C1 segment of cervical spinal cord (tissue), 14 donors: ENCODE measurements at regions not wholly inside any gene's neighbourhood (a gene's known extent, or its start where the extent isn't known, plus 50 kb on each side); places are given as distances from the start of the nearest gene placed in this dataset.
A peak's percentile ranks its signal among the peaks of the same experiment; 100 is the strongest.

ENCODE experiments used
- DNase-seq, 14 donors: peaks; one replicate each; lab custom pipeline; 2025; lab: John Stamatoyannopoulos, UW

DNA sequence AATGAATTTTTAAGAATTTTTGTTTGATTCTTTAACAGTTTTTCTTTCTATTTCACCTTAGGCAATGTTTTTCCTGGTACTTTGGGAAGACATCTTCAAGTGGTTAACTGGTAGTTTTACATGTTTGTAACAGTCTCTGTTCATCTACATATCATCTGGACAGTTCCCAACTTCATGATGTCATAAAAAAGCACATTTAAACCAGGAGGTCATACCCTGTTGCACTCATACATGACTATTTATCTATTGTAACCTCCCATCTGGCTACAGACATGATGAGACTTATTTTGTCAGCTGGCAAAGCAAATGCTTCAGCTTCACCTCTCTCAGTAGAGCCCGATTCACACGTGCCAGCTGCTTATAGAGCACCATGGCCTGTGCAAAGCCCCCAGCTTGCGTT lies 99.8 kb upstream of the YPEL5 start:
- DNase-seq: no peak

DNA sequence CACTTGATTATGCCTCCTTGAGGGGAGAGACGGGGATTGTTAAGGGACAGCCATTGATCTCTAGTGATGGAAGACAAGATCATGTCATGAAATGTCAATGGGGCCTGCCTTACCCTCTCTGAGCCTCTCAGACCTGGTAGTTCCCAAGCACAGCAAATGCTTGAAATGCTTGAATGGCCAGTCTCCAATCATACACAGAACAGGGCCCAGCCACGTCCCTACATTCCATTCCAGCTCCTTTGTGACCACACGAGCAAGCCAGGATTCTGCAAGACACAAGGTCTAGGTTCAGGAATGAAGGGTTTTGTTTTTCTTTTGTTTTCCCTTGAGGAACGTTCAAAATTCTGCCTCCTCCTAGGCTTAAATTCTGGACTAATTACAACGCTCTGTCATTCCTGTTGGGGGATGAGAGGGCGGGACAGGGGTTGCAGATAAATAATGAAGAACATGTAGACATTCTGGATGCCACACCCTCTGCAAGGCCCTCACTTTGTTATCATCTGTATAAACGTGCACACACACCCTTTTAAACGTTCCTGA lies 98.1 kb upstream of the YPEL5 start:
- DNase-seq: no peak

DNA sequence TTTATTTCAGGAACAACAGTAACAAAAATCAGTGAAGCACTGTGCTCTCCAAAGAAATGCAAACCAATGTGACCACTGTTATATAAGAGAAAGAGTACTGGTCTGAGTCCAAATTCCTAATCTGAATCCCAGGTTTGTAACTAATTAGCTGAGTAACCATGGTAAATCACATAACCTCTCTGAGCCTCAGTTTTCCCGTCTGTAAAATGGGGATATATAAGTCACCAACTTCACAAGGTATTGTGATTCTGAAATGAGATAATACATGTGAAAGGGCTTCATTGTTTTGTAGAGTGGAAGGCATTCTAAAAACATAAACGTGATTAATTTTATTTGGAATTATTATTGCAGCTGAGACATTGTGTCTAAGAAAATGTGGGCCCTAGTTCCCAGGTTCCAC lies 91.3 kb upstream of the YPEL5 start:
- DNase-seq: no peak

DNA sequence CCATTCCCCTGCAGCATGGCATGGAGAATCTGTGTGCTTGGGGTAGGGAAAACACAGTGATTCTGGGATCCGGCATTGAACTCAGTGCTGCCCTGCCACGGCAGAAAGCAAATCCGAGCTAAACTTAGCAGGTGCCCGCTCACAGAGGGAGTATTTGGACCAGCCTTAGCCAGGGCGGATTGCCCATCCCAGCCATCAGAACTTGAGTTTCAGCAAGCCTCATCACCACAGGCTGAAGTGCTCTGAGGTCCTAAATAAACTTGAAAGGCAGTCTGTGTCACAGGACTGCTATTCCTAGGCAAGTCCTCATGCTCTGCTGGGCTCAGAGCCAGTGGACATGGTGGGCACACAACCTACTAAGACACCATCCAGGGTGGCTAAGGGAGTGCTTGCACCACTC lies 86.2 kb upstream of the YPEL5 start:
- no peak for DNase-seq

DNA sequence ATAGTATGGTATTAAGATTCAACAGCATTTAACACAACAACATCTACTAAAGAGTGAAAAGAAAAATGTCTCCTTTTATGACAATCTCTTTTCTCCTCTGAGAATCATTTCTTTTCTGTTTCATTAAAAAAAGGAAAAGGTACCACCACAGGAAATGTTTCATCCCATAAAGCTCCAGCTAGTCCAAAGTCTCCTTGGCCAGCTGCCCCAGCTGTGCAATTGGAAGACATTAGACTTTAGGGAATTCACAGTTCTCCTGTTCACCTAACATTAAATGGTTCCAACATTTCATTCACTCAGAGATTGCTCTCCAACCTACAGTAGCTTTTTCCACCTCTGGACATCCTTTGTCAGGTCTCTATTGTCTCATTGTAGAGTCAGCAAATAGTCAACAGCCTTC lies 78.7 kb upstream of the YPEL5 start:
- DNase-seq: no peak

DNA sequence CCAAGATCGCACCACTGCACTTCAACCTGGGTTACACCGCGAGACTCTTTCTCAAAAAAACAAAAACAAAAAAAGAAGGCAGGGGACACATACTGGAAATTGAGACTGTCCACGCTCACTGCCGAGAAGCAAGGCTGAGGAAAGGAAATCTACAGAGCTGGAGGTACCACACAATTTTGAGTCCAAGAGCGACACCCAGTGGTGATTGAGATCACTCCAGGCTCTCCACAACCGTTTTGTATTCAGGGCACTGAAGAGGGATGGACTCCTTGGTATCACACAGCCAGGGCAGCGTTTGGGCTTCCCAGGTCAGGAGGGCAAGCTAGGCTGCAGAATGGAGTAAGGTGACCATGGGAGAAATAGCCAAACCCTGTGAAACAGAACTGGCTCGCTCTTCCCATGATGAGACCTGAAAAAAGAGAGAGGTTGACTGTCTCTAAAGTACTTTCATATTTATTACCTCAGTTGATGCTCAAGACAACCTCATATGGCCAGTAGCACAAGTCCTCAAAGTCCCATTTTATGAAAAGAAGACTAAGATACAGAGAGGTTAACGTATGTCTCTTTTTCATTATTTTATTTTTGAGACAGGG lies 74.5 kb upstream of the YPEL5 start:
- DNase-seq: peak in 9 of 14 donors; percentile 1 to 39 (median 23)

DNA sequence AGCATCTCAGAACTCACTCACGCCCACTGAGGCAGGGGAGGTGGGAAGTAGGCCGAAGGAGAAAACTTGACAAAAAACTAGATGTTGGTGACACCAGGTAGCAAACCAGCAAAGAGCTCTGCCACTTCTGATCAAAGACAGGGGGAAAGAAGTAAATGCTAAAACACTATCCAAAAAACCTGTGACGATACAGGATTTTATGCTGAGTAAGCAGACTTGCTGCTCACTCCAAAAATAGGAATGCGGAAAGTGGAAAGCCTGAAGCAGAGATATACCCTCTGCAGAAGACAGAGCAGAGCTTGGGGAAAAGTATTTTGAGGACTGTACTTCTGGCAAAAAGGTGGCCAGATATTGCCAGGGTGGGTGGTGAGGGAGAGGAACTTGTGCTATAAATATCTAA lies 73.3 kb upstream of the YPEL5 start:
- DNase-seq: no peak

DNA sequence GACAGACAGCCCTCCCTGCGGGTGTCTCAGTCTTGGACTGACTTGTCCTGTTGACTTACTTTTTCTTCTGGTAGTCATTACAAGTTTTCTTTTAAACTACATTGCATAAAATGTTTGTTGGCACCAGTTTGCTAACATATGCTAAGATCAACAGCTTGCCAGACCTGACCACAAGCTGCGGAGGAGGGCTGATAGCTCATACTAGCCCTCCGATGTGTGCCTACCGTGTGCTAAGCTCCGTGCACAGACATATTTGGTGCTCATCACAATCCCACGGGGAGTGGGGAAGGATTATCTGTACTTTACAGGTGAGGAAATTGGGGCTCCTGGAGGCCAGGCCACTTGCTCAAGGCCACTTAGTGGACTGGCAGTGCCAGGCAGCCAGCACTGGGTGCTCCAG lies 72.8 kb upstream of the YPEL5 start:
- no peak for DNase-seq

DNA sequence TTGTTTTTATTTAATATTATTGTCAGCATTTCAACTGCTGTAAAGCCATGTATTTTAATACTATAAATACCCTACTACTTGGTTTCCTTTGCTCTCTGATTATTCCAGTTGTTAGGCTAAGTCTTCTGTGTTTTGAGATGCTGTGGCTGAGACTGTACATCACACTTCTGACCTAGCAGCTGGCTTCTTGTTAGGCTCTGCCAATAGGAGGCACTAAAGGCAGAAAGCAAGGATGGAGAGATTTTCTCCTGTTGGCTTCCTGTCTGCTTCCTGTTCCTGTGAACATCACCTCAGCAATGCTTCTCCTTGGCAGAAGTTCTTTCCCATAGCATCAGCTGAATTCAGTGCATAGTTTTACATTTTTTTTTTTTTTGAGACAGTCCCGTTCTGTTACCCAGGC lies 68.3 kb upstream of the YPEL5 start:
- no peak for DNase-seq

DNA sequence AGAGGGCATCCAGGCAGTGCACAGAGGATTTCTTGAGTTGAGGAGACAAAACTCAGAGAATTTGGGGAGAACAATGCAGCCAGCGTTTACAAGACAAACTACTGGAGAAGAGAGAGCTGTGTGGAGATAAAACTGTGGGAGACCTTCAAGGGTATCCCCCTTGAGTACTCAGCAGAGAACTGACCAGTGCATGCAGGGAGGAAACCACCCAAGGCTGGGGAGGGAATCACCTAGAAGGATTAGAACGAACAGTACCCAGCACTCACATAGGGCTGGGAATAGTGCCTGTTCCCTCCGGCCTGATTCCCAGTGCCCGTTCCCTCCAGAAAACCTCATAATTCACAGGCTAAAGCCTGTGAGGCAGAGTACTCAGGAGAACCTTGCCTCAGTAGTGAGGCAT lies 61.9 kb upstream of the YPEL5 start:
- DNase-seq: no peak

DNA sequence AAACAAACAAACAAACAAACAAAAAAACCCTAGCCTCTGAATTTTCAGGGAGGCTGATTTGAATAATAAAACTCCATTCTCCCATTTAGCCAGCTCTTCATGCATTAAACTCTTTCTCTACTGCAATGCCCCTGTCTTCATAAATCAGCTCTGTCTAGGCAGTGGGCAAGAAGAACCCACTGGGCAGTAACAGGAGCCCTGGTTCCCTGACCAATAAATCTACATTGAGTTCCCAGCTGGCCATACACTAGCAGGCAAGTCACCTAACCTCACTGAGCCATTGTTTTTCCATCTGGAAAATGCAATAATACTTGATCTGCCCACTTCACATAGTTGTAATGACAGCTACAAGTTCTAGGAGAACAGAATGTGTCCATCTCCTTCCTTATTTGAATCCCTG lies 57.6 kb upstream of the YPEL5 start:
- DNase-seq: no peak

DNA sequence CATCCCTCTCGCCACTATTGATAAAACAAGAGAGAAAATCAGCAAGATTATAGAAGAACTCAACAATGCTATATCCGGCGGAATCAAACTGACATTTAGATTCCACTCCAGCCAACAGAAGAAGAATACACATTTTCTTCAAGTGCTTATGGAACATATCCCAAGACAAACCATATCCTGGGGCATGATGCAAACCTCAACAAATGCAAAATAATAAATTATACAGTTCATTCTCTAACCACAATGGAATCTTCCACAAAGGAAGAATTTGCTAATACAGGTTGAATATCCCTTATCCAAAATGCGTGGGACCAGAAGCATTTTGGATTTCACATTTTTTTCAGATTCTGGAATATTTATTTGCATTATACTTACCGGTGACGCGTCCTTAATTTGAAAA lies 51.4 kb upstream of the YPEL5 start:
- DNase-seq: no peak

DNA sequence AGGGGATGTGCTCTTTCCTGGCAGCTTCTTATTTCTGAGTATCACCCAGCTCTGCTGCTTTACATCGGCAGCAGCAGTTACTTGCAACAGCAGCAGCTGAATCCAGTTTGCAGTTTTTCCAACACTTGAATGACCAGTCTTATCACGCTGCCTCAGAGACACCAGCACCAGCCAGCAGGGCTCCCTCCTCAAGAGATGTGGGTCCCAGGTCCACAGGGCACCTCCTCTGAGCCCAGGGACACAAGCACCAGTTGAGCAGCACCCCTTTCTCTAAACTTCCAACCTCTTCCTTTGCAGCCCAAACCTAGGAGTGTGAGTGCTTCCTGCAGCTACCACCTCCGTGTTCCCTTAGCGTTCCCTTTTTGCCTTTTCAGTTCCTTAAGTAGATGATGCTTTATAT lies 50.4 kb upstream of the YPEL5 start:
- DNase-seq: no peak
